ACC112 (cell line): ENCODE measurements at regions not wholly inside any gene's neighbourhood (a gene's known extent, or its start where the extent isn't known, plus 50 kb on each side); places are given as distances from the start of the nearest gene placed in this dataset.

Source experiments
- H2AFZ ChIP-seq: fragments of 200-600 bp; sonication (generic); one replicate; pipeline ENCODE4 v1.6.0; 2017; ENCODE audit warnings: antibody characterized with exemption, low read length; ENCODE audit not compliant: unreplicated experiment
- H3K27ac ChIP-seq: fragments of 200-600 bp; sonication (generic); 2 replicates; pipeline ENCODE4 v1.5.1; 2014; ENCODE audit warnings: low read depth, mild to moderate bottlenecking, antibody characterized with exemption, low read length, moderate library complexity
- H3K27me3 ChIP-seq: fragments of 200-600 bp; sonication (generic); 2 replicates; pipeline ENCODE4 v1.6.1; 2014; ENCODE audit warnings: mild to moderate bottlenecking, antibody characterized with exemption, low read length, moderate library complexity, mixed read lengths; ENCODE audit not compliant: insufficient read depth
- H3K36me3 ChIP-seq: fragments of 200-600 bp; sonication (generic); 2 replicates; pipeline ENCODE4 v1.6.1; 2016; ENCODE audit warnings: mild to moderate bottlenecking, antibody characterized with exemption, low read length, moderate library complexity, mixed read lengths; ENCODE audit not compliant: insufficient read depth
- H3K4me1 ChIP-seq: fragments of 200-600 bp; sonication (generic); one replicate; pipeline ENCODE4 v1.6.1; 2016; ENCODE audit warnings: low read length, mixed read lengths; ENCODE audit not compliant: insufficient read depth, unreplicated experiment, control insufficient read depth
- H3K4me3 ChIP-seq: fragments of 200-600 bp; sonication (generic); 2 replicates; pipeline ENCODE4 v1.5.1; 2014; ENCODE audit warnings: mild to moderate bottlenecking, low read depth, low read length
- H3K79me2 ChIP-seq: fragments of 200-600 bp; sonication (generic); one replicate; pipeline ENCODE4 v1.6.0; 2016; ENCODE audit warnings: low read length; ENCODE audit not compliant: control insufficient read depth, unreplicated experiment, insufficient read depth

DNA sequence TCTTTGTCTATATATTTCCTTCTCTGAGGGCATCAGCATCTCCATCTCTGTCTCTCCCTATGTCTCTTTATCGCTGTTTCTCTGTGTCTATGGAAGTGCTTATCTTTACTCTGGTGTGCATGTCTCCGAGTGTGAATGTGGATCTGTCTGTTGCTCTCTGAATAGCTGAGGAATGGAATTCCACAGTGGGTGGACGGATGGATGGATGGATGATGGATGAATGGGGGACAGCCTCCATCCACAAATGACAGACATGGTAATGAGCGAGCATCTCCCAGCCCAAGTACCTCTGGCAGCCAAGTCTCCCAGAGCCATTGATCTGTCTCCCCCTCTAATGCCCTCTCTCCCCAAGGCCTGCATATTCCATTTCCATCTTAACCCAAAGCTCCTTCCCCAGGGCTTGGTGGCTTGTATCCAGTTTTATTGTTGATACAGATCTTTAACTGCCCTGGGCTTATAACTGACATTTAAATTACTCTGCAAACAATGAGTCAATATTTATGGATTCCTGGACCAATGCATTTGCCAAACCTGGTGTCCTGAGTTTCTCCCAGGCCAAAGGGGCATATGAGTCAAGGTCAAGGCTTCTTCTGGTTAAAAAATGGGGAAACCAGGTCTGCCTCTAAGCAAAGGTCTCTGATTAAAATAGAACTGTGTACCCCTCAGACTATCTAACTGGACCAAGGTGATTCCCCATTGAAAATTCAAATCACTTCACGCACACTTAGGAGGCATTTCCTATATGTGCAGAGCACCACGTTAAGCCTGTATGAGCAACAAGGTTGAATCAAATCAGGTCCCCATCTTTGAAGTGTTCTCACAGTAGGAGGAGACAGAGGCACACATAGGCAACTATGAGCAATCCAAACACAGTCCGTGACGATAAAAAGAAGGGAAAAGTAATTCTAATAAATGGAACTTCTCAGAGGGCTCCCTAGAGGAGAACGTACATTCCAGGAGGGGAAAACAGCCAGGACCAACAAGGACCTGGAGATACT is 109.9 kb downstream of the TLE3 start:
- Histone ChIP-seq H3K79me2 (no peaks in the 10 kb centered on the region), H2AFZ (no peak overlapping the region), H3K4me3 (no peak overlapping the region), H3K4me1 (peaks cover 6% of the 10 kb centered on the region), H3K27ac (no peak overlapping the region), H3K36me3 (no peaks in the 10 kb centered on the region), H3K27me3 (peaks cover 56% of the 10 kb centered on the region)

DNA sequence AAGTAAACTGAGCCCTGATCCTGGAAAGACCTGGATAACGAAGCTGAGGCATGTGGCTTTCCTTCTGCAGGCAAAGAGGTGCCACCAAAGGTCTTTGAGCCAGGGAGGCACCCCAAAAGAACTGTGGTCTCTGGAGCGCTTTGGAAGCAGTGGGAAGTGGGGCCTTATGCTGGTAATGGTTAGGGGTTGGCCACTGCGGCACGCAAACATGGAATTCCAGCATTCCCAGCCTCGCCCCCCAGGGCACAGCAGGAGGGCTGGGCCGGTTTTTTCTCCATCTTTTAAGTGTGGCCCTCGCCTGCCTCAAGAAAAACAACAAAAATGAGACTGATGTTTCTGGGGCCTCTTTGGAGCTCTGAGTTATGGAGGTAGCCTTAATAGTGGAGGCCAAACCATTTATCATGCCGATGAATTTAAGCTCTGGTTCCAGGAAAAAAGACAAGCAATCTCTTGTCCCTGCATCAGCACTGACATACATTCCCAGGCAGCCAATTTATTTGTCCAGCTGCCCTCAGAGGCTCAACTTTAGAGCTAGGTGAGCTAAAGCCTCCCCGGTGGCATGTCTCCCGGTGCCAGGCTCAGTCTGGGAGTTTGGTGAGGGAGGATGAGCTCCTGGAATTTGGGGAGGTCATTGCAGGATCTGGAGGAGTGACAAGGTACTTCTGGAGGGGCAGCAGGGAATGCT is 109.0 kb downstream of the TLE3 start:
- Histone ChIP-seq H3K79me2 (no peaks in the 10 kb centered on the region), H3K27me3 (peaks cover 50% of the 10 kb centered on the region), H2AFZ (no peak overlapping the region), H3K4me3 (no peak overlapping the region), H3K36me3 (no peaks in the 10 kb centered on the region), H3K27ac (no peak overlapping the region), H3K4me1 (no peaks in the 10 kb centered on the region)

DNA sequence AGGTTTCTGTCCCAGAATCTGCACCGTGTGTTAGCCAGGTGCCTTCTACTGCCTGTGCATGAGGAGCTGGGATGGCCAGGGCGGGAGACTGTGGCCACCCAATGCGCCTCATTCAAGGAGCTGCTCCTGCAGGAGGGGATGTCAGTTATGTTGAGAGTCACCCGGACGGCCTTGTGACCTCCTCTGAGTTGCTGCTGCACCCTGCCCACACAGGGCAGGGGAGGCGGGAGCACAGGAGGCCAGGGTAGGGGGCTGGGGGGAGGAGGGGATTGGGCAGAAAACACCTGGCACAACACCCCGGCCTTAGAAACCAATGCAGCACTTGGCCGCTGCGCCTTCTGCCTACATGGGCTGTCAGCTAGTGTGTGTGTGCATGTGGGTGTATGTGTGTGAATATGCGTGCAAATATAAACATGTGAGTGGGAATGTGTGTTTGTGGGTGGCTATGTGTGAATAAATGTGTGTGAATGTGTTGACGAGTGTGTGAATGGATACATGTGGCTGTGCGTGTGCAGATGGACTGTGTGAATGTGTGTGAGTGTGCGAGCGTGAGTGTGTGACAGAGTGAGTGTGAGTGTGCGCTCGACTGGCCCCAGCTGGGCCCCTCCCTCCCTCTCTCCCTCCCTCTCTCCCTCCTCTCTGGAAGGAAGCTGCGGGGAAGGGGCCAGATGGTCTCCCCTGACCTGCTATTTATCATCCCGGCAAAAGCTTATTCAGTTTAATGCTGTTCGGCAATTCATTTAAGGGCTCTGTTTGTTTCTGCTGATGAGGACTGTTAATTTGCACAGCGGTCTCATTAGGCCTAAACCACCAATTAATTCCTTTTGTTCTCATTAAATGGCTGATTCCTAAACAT is 106.9 kb downstream of the TLE3 start:
- H3K36me3 ChIP-seq, result no peaks in the 10 kb centered on the region

DNA sequence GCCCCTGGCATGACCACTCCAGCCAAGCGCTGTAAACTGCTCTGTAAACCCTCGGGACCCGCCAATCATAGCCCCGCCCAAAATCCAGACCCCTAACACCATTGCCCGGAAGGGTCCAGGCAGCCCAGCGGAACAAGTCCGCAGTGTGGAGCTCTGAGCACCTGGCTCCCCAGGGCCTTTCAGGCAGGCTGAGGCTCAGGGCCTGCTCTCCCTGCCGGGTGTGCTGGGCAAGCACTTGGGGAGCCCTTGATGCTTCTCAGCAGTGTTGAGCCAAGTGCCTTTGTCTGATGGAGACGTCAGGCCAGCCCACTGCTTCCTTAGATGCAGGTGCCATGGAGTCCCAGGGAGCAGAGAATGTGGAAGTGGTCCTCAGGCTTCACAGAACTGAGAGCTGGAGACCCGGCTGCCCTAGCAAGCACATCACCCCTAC is 106.2 kb downstream of the TLE3 start:
- H3K36me3 ChIP-seq, result no peaks in the 10 kb centered on the region
- H3K4me1 ChIP-seq, result no peaks in the 10 kb centered on the region
- no peak overlapping the region for H2AFZ ChIP-seq
- no peak overlapping the region for H3K27ac ChIP-seq
- H3K27me3 ChIP-seq, result peaks cover 63% of the 10 kb centered on the region
- H3K79me2 ChIP-seq, result no peaks in the 10 kb centered on the region
- H3K4me3 ChIP-seq, result no peak overlapping the region

More for the DNA sequence above, 106.9 kb downstream of the TLE3 start:
- no peaks in the 10 kb centered on the region for H3K4me1 ChIP-seq
- H3K4me3 ChIP-seq, result no peak overlapping the region
- no peak overlapping the region for H2AFZ ChIP-seq
- H3K79me2 ChIP-seq, result no peaks in the 10 kb centered on the region
- H3K27ac ChIP-seq, result no peak overlapping the region
- peaks cover 62% of the 10 kb centered on the region for H3K27me3 ChIP-seq

DNA sequence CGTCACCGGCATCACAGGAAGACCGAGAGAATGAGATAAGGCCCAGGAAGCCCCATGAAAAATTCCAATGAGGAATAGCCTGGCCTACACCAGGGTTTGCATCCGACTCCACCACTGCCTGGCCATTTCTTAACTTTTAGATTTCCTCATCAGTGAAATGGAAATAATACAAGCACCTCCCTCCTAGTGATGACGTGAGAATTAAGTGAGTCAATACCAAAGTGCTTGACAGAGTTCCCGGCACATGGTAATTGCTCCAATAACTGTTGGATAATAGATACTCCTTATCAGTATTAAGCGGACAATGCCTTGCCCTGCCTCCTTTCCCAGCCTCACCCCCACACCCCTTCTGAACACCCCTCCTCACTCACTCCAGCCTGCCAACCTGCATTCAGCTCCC is 105.4 kb downstream of the TLE3 start:
- Histone ChIP-seq H3K27ac (no peak overlapping the region), H3K4me3 (no peak overlapping the region), H3K79me2 (no peaks in the 10 kb centered on the region), H3K4me1 (no peaks in the 10 kb centered on the region), H3K27me3 (peaks cover 61% of the 10 kb centered on the region), H2AFZ (no peak overlapping the region), H3K36me3 (no peaks in the 10 kb centered on the region)

DNA sequence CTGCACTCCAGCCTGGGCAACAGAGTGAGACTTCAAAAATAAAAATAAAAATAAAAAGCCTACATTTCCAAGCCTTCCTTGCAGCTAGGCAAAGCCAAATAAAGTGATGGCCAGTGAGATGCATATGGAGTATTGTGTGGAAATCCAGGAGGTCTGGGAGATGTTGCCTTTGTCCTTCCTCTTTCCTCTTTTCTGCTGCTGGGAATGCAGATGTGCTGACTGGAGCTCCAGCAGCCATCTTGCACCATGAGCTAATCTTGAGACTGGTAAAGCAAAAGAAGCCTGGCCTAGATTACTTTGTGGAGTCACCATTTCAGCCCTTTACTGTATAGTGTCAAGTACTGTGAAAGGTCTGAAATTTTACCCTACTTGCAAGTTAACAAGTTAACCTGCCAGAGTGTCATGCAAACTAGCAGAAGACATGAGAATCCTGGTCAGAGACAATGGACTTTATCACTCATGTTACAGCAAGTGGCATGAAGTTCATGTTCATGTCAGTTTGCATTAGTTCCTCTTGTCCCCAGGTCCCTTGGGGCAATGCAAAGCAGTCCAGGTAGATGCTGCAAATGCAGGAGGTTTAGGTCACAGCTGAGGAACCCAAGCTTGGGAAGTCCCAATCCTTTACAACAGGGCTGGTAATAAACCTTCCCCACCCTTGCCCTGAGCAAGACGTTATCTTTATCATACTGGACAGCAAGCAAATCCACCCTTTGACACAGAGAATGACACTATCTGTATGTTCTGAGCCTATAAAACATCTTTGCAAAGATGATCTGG is 103.1 kb downstream of the TLE3 start:
- Histone ChIP-seq H3K79me2 (no peaks in the 10 kb centered on the region), H3K36me3 (no peaks in the 10 kb centered on the region), H3K27ac (no peak overlapping the region), H3K27me3 (peaks cover 55% of the 10 kb centered on the region), H2AFZ (no peak overlapping the region), H3K4me3 (no peak overlapping the region), H3K4me1 (no peaks in the 10 kb centered on the region)

DNA sequence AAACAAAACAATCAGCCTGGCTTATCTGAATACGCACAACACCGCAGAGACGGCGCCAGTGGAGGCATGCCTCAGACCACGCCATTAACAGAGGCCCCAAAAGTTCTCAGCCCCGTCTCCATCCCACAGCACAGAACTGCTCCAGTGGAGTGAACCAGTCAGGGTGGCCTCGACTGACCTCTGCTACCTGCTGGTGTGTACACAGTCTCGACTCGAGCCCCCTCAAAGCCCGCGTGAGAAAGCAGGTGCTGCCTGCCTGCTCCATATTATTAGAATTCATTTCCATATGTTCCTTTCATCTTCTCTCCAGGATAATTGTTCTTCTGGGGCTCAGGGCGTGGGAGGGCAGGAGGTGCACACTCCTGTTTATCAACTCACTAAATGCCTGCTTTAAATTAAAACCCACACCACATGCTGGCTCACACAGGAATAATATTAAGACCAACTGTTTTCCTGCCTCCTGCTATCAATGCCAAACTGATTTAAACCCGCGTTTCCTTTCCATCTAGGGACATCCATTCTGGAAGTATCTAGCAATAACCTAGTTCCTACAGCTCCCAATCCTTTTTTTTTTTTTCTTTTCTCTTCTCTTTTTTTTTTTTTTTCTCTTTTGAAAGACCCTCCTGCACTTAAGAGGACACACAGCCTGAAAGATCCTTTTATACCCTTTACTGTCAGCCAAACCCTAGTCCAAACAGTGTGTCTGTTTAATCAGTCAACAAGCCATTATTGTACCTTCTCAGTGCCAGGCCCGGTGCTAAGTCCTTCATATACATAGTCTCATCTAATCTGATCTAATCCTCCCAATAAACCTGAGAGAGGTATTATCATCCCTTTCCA is 101.2 kb downstream of the TLE3 start:
- no peaks in the 10 kb centered on the region for H3K79me2 ChIP-seq
- no peak overlapping the region for H2AFZ ChIP-seq
- H3K36me3 ChIP-seq, result no peaks in the 10 kb centered on the region
- H3K27me3 ChIP-seq, result peaks cover 40% of the 10 kb centered on the region
- no peak overlapping the region for H3K4me3 ChIP-seq
- no peak overlapping the region for H3K27ac ChIP-seq
- H3K4me1 ChIP-seq, result no peaks in the 10 kb centered on the region

DNA sequence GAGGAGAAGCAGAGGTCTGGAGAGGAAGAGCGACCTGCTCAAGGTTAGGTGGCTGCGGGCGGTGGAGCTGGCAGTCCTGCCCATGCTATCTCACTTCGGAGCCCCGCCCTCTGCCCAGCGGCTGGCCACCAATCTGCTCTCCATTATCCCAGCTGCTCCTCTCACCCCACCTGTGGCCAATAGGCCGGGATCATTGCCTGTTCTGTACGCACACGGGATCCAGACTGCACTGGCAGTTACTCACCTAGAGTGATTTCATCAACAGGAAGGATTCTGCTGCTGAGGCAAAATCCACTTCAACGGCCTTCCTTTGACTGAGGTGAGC is 100.6 kb downstream of the TLE3 start:
- no peaks in the 10 kb centered on the region for H3K4me1 ChIP-seq
- H3K27ac ChIP-seq, result no peak overlapping the region
- peaks cover 41% of the 10 kb centered on the region for H3K27me3 ChIP-seq
- H3K36me3 ChIP-seq, result no peaks in the 10 kb centered on the region
- no peaks in the 10 kb centered on the region for H3K79me2 ChIP-seq
- H3K4me3 ChIP-seq, result no peak overlapping the region
- H2AFZ ChIP-seq, result no peak overlapping the region
